Gastrocnemius medialis (tissue), 4 donors: ENCODE measurements at regions not wholly inside any gene's neighbourhood (a gene's known extent, or its start where the extent isn't known, plus 50 kb on each side); places are given as distances from the start of the nearest gene placed in this dataset.

Experiments used
- ATAC-seq, 2 donors: fragments of 150-250 bp; one replicate each; pipeline ENCODE4 v1.9.1; 2016
- DNase-seq, 2 donors: peaks; one replicate each; pipeline ENCODE4 v3.0.0-alpha.2; 2019
- H3K27ac ChIP-seq, 4 donors: fragments of 200-600 bp; sonication (generic); 1 replicate in 1 of 4; 2 replicates in 3 of 4; pipeline ENCODE4 v1.5.1; 2016 to 2018; ENCODE audit warnings: mild to moderate bottlenecking in 2 of 4, moderate library complexity in 1 of 4
- H3K27me3 ChIP-seq, 3 donors: fragments of 200-600 bp; sonication (generic) in 2 of 3; 1 replicate in 1 of 3; 2 replicates in 2 of 3; pipeline versions ENCODE4 v1.5.1 to v1.6.0; 2016 to 2019; ENCODE audit warnings: mild to moderate bottlenecking in 1 of 3, moderate library complexity in 1 of 3
- H3K36me3 ChIP-seq, 2 donors: fragments of 200-600 bp; sonication (generic) in 1 of 2; one replicate each; pipeline ENCODE4 v1.5.1; 2017 to 2018
- H3K4me1 ChIP-seq, 2 donors: fragments of 200-600 bp; sonication (generic) in 1 of 2; one replicate each; pipeline ENCODE4 v1.5.1; 2016 to 2017; ENCODE audit warnings: mild to moderate bottlenecking in 2 of 2
- H3K4me3 ChIP-seq, 4 donors: fragments of 200-600 bp; sonication (generic) in 3 of 4; 1 replicate in 1 of 4; 2 replicates in 3 of 4; pipeline ENCODE4 v1.5.1; 2016 to 2019; ENCODE audit warnings: mild to moderate bottlenecking in 2 of 4
- H3K9me3 ChIP-seq, 3 donors: fragments of 200-600 bp; sonication (generic) in 2 of 3; 1 replicate in 1 of 3; 2 replicates in 2 of 3; pipeline ENCODE4 v1.5.1; 2016 to 2019
- POLR2A ChIP-seq, 2 donors: fragments of 450-650 bp; IDR thresholded peaks; one replicate each; pipeline ENCODE4 v1.6.1; 2017; ENCODE audit warnings: antibody characterized with exemption in 2 of 2, mild to moderate bottlenecking in 2 of 2, moderate library complexity in 2 of 2
- in situ Hi-C, 4 donors: fragments of 200-750 bp; cut with MboI; loops; one replicate each; pipeline versions ENCODE4 v1.15.0 to v1.8.0; 2017; ENCODE audit warnings: low sequenced_read_pairs in 4 of 4
- intact Hi-C: fragments of 100-400 bp; cut with DNase I; formaldehyde crosslinking; loops from one replicate; pipeline ENCODE4 v1.15.1; 2023; ENCODE audit warnings: low total_unique reads
- TF ChIP-seq, protein P1 (sequence below), 5 experiments: fragments of 450-650 bp in 3 of 5; fragments of 200-600 bp in 2 of 5; sonication (generic) in 2 of 5; IDR thresholded peaks in 4 of 5; conservative IDR thresholded peaks in 1 of 5; 1 replicate in 4 of 5; 2 replicates in 1 of 5; pipeline ENCODE4 v1.5.1; 2016 to 2019; ENCODE audit warnings: antibody characterized with exemption in 5 of 5, mild to moderate bottlenecking in 3 of 5, moderate library complexity in 3 of 5

DNA sequence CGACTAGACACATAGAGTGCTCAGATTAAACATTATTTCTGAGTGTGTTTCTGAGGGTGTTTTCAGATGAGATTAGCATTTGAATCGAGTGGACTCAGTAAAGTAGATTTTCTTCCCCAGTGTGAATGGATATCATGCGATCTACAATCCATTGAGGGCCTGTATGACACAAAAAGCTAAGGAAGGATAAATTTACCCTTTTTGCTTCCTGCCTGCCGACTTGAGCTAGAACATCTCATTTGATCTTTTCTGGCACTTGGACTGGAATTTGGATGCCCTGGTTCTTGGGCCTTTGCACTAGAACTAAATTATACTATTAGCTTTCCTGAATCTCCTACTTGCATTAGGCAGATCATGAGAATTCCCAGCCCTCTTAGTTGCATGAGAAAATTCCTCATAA lies 675.8 kb downstream of the DOK5 start:
- TF ChIP-seq POLR2A (IDR thresholded peaks at IDR 0.05) = no peak
- TF ChIP-seq, protein P1, sequence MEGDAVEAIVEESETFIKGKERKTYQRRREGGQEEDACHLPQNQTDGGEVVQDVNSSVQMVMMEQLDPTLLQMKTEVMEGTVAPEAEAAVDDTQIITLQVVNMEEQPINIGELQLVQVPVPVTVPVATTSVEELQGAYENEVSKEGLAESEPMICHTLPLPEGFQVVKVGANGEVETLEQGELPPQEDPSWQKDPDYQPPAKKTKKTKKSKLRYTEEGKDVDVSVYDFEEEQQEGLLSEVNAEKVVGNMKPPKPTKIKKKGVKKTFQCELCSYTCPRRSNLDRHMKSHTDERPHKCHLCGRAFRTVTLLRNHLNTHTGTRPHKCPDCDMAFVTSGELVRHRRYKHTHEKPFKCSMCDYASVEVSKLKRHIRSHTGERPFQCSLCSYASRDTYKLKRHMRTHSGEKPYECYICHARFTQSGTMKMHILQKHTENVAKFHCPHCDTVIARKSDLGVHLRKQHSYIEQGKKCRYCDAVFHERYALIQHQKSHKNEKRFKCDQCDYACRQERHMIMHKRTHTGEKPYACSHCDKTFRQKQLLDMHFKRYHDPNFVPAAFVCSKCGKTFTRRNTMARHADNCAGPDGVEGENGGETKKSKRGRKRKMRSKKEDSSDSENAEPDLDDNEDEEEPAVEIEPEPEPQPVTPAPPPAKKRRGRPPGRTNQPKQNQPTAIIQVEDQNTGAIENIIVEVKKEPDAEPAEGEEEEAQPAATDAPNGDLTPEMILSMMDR (IDR thresholded peaks at IDR 0.05 in 4 of 5, conservative IDR thresholded peaks at IDR 0.05 in 1 of 5) = no peak
- in situ Hi-C loops = no loop called here
- intact Hi-C loops = no loop called here
- H3K27ac ChIP-seq = no peak overlapping the region
- ATAC-seq (no peak), DNase-seq (no peak)
- H3K27me3 ChIP-seq = no peaks in the 10 kb centered on the region
- H3K36me3 ChIP-seq = no peaks in the 10 kb centered on the region
- no peaks in the 10 kb centered on the region for H3K4me1 ChIP-seq
- no peaks in the 10 kb centered on the region for H3K9me3 ChIP-seq
- no peak overlapping the region for H3K4me3 ChIP-seq

GRCh38 chr20:55143601-55144000 lies 668.2 kb downstream of the DOK5 start:
- Histone ChIP-seq H3K27ac (no peak overlapping the region), H3K36me3 (no peaks in the 10 kb centered on the region), H3K27me3 (no peaks in the 10 kb centered on the region), H3K9me3 (no peaks in the 10 kb centered on the region), H3K4me3 (no peak overlapping the region), H3K4me1 (no peaks in the 10 kb centered on the region)
- no peak for ATAC-seq
- DNase-seq = no peak
- in situ Hi-C loops (no loop called here), intact Hi-C loops (no loop called here)
- TF ChIP-seq, protein P1 (IDR thresholded peaks at IDR 0.05 in 4 of 5, conservative IDR thresholded peaks at IDR 0.05 in 1 of 5) = no peak
- TF ChIP-seq POLR2A (IDR thresholded peaks at IDR 0.05) = no peak

DNA sequence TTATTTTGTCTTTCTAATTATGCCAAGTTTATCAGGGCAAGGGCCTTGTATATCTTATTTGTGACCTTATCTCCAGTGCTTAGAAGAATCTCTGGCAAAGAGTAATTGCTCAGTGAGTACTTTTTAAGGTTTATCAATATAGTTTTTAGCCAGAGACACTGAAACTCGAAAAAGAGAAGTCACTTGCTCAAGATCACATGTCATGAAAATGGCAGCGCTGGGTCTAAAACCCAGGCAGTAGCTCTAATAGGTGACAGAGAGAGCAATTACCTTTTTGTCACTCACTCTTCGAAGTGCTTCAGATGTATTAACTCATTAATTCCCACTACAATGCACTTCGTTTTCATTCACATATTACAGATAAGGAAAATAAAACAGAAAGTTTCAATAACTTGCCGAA lies 667.5 kb downstream of the DOK5 start:
- ATAC-seq = no peak
- H3K4me3 ChIP-seq = no peak overlapping the region
- no peaks in the 10 kb centered on the region for H3K36me3 ChIP-seq
- intact Hi-C loops (no loop called here), in situ Hi-C loops (no loop called here)
- no peaks in the 10 kb centered on the region for H3K9me3 ChIP-seq
- H3K4me1 ChIP-seq = no peaks in the 10 kb centered on the region
- TF ChIP-seq, protein P1 (IDR thresholded peaks at IDR 0.05 in 4 of 5, conservative IDR thresholded peaks at IDR 0.05 in 1 of 5) = no peak
- no peak for TF ChIP-seq POLR2A (IDR thresholded peaks at IDR 0.05)
- DNase-seq = no peak
- H3K27me3 ChIP-seq = no peaks in the 10 kb centered on the region
- H3K27ac ChIP-seq = no peak overlapping the region

DNA sequence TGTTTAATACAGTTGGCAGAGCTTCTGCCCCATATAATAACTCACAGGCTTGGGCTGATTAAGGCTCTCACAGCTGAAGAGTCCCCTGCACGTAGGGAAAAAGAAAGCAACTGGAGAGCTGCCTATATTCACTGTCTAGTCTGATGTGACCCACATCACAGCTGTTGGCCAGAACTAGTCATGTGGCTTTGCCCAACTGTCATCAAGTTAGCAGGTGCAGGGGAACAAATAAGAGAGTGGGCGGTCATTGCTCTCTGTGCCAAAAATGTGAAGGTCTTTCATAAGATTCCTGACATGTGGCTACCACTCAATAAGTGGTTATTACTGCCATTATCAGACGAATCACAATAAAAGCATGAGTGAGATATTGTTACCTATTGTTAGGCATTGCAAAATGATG lies 665.2 kb downstream of the DOK5 start:
- Histone ChIP-seq H3K4me1 (no peaks in the 10 kb centered on the region), H3K36me3 (no peaks in the 10 kb centered on the region), H3K27ac (no peak overlapping the region), H3K27me3 (no peaks in the 10 kb centered on the region), H3K9me3 (no peaks in the 10 kb centered on the region), H3K4me3 (no peak overlapping the region)
- intact Hi-C loops (no loop called here), in situ Hi-C loops (no loop called here)
- TF ChIP-seq, protein P1 (IDR thresholded peaks at IDR 0.05 in 4 of 5, conservative IDR thresholded peaks at IDR 0.05 in 1 of 5) = no peak
- no peak for TF ChIP-seq POLR2A (IDR thresholded peaks at IDR 0.05)
- no peak for DNase-seq
- peak in 1 of 2 donors; percentile 46 for ATAC-seq

GRCh38 chr20:55139173-55139765 lies 663.9 kb downstream of the DOK5 start:
- Histone ChIP-seq H3K27ac (no peak overlapping the region), H3K36me3 (no peaks in the 10 kb centered on the region), H3K9me3 (no peaks in the 10 kb centered on the region), H3K4me1 (no peaks in the 10 kb centered on the region), H3K27me3 (no peaks in the 10 kb centered on the region), H3K4me3 (no peak overlapping the region)
- in situ Hi-C loops (no loop called here), intact Hi-C loops (no loop called here)
- ATAC-seq (no peak), DNase-seq (no peak)
- no peak for TF ChIP-seq POLR2A (IDR thresholded peaks at IDR 0.05)
- TF ChIP-seq, protein P1 (IDR thresholded peaks at IDR 0.05 in 4 of 5, conservative IDR thresholded peaks at IDR 0.05 in 1 of 5) = no peak
